Fibroblast of skin of right biceps (primary cell): ENCODE measurements at regions not wholly inside any gene's neighbourhood (a gene's known extent, or its start where the extent isn't known, plus 50 kb on each side); places are given as distances from the start of the nearest gene placed in this dataset.
A peak's percentile ranks its signal among the peaks of the same experiment; 100 is the strongest.

ENCODE experiments used
- DNase-seq: peaks from one replicate; pipeline ENCODE4 v3.0.0-alpha.2; 2013

GRCh38 chr6:14690120-14691056 lies 555.5 kb upstream of the JARID2 start:
- DNase-seq, result peak; percentile 37

- DNase-seq, result no peak
Observed at GRCh38 chr6:14692208-14692607, 553.7 kb upstream of the JARID2 start.

- DNase-seq, result no peak
Observed at GRCh38 chr6:14693301-14694192, 552.3 kb upstream of the JARID2 start.

GRCh38 chr6:14694308-14694707 lies 551.6 kb upstream of the JARID2 start:
- no peak for DNase-seq

- no peak for DNase-seq
Observed at GRCh38 chr6:14695579-14695978, 550.3 kb upstream of the JARID2 start.

GRCh38 chr6:14696367-14696766 lies 549.5 kb upstream of the JARID2 start:
- no peak for DNase-seq

- no peak for DNase-seq
Observed at GRCh38 chr6:14697427-14697826, 548.4 kb upstream of the JARID2 start.

- no peak for DNase-seq
Observed at GRCh38 chr6:14699803-14700601, 545.9 kb upstream of the JARID2 start.

GRCh38 chr6:14701946-14702345 lies 543.9 kb upstream of the JARID2 start:
- no peak for DNase-seq

- DNase-seq, result no peak
Observed at GRCh38 chr6:14702678-14703077, 543.2 kb upstream of the JARID2 start.

- peak; percentile 66 for DNase-seq
Observed at GRCh38 chr6:14703586-14703985, 542.3 kb upstream of the JARID2 start.

GRCh38 chr6:14704383-14705271 lies 541.2 kb upstream of the JARID2 start:
- no peak for DNase-seq

GRCh38 chr6:14705841-14706377 lies 540.0 kb upstream of the JARID2 start:
- no peak for DNase-seq

- peak; percentile 98 for DNase-seq
Observed at GRCh38 chr6:14706378-14706929, 539.4 kb upstream of the JARID2 start.

GRCh38 chr6:14707276-14707675 lies 538.6 kb upstream of the JARID2 start:
- DNase-seq, result no peak

- no peak for DNase-seq
Observed at GRCh38 chr6:14707971-14708465, 537.9 kb upstream of the JARID2 start.

GRCh38 chr6:14709066-14709670 lies 536.7 kb upstream of the JARID2 start:
- DNase-seq, result peak; percentile 47

GRCh38 chr6:14709900-14710299 lies 536.0 kb upstream of the JARID2 start:
- no peak for DNase-seq

GRCh38 chr6:14710421-14710820 lies 535.4 kb upstream of the JARID2 start:
- no peak for DNase-seq

- DNase-seq, result peak; percentile 93
Observed at GRCh38 chr6:14711056-14711703, 534.7 kb upstream of the JARID2 start.
